HG03442 (cell line): ENCODE measurements at regions not wholly inside any gene's neighbourhood (a gene's known extent, or its start where the extent isn't known, plus 50 kb on each side); places are given as distances from the start of the nearest gene placed in this dataset.

Experiments used
- ATAC-seq: cut with Tn5 transposase; IDR thresholded peaks from one replicate; pipeline ENCODE4 v1.9.1; 2021; ENCODE audit warnings: mild to moderate bottlenecking, moderate library complexity; ENCODE audit not compliant: unreplicated experiment

GRCh38 chr3:188088948-188089685 is 64.8 kb upstream of the LPP start:
- ATAC-seq, result no peak

- no peak for ATAC-seq
Observed at GRCh38 chr3:188090620-188091309, 63.2 kb upstream of the LPP start.

- ATAC-seq, result no peak
Observed at GRCh38 chr3:188091746-188092145, 62.2 kb upstream of the LPP start.

GRCh38 chr3:188092648-188093047 is 61.3 kb upstream of the LPP start:
- no peak for ATAC-seq

GRCh38 chr3:188095431-188095830 is 58.5 kb upstream of the LPP start:
- no peak for ATAC-seq

- no peak for ATAC-seq
Observed at GRCh38 chr3:188097791-188098190, 56.2 kb upstream of the LPP start.

- ATAC-seq, result no peak
Observed at GRCh38 chr3:188099907-188100306, 54.0 kb upstream of the LPP start.

GRCh38 chr3:188102861-188103547 is 51.0 kb upstream of the LPP start:
- ATAC-seq, result no peak

- no peak for ATAC-seq
Observed at GRCh38 chr3:188104050-188104449, 49.9 kb upstream of the LPP start.
